ENCODE measurements at regions not wholly inside any gene's neighbourhood (a gene's known extent, or its start where the extent isn't known, plus 50 kb on each side); places are given as distances from the start of the nearest gene placed in this dataset.

- CTCF ChIA-PET = no interaction called here
- no peaks in the 10 kb centered on the region for H3K4me1 ChIP-seq (ENCODE audit: control extremely low read depth in 1 of 4, control insufficient read depth in 4 of 4, insufficient read depth in 4 of 4, low read length in 3 of 4)
- no peak for DNase-seq
- H3K9me3 ChIP-seq (ENCODE audit: control extremely low read depth in 1 of 5, control insufficient read depth in 4 of 5, insufficient read depth in 2 of 5, low read depth in 1 of 5, low read length in 4 of 5) = peaks cover under 1 to 15% (median 4%) of the 10 kb centered on the region in 5 experiments
- no peaks in the 10 kb centered on the region for H3K36me3 ChIP-seq (ENCODE audit: control insufficient read depth in 4 of 4, insufficient read depth in 4 of 4, low read length in 3 of 4)
- H3K4me3 ChIP-seq (ENCODE audit: control insufficient read depth in 1 of 7, extremely low read depth in 1 of 7, insufficient read depth in 4 of 7, low read depth in 2 of 7, low read length in 6 of 7) = no peak overlapping the region
- H3K27me3 ChIP-seq (replicated peaks in 2 of 5; ENCODE audit: control insufficient read depth in 4 of 5, insufficient read depth in 5 of 5, low read length in 4 of 5) = no peaks in the 10 kb centered on the region
- 17% methylated on average over 1 of the region's 2 CpGs for WGBS (ENCODE audit: insufficient coverage)
- no peak overlapping the region for H3K27ac ChIP-seq (ENCODE audit: insufficient read depth in 1 of 2, low read depth in 1 of 2, low read length in 2 of 2, poor library complexity in 1 of 2, severe bottlenecking in 2 of 2)
- POLR2A ChIA-PET = no interaction called here
These were observed 58.6 kb upstream of the MNS1 start for GRCh38 chr15:56523521-56523920.

- no peak overlapping the region for H3K27ac ChIP-seq (ENCODE audit: insufficient read depth in 1 of 2, low read depth in 1 of 2, low read length in 2 of 2, poor library complexity in 1 of 2, severe bottlenecking in 2 of 2)
- no peaks in the 10 kb centered on the region for H3K36me3 ChIP-seq (ENCODE audit: control insufficient read depth in 4 of 4, insufficient read depth in 4 of 4, low read length in 3 of 4)
- peaks cover 2 to 16% (median 4%) of the 10 kb centered on the region in 5 experiments for H3K9me3 ChIP-seq (ENCODE audit: control extremely low read depth in 1 of 5, control insufficient read depth in 4 of 5, insufficient read depth in 2 of 5, low read depth in 1 of 5, low read length in 4 of 5)
- H3K4me3 ChIP-seq (ENCODE audit: control insufficient read depth in 1 of 7, extremely low read depth in 1 of 7, insufficient read depth in 4 of 7, low read depth in 2 of 7, low read length in 6 of 7) = no peak overlapping the region
- H3K4me1 ChIP-seq (ENCODE audit: control extremely low read depth in 1 of 4, control insufficient read depth in 4 of 4, insufficient read depth in 4 of 4, low read length in 3 of 4) = no peaks in the 10 kb centered on the region
- no peaks in the 10 kb centered on the region for H3K27me3 ChIP-seq (replicated peaks in 2 of 5; ENCODE audit: control insufficient read depth in 4 of 5, insufficient read depth in 5 of 5, low read length in 4 of 5)
- POLR2A ChIA-PET = no interaction called here
- CTCF ChIA-PET = interaction anchor here (0.7 kb wide), 1 partner anchor 19 kb away, joined by 3 read pairs; no protein-coding TSS in a partner anchor
- DNase-seq = no peak
These were observed 54.1 kb upstream of the MNS1 start for GRCh38 chr15:56519000-56519399.
